Fibroblast of skin of right quadriceps (primary cell): ENCODE measurements at regions not wholly inside any gene's neighbourhood (a gene's known extent, or its start where the extent isn't known, plus 50 kb on each side); places are given as distances from the start of the nearest gene placed in this dataset.
A peak's percentile ranks its signal among the peaks of the same experiment; 100 is the strongest.

ENCODE experiments used
- DNase-seq: peaks from one replicate; pipeline ENCODE4 v3.0.0-alpha.2; 2013

DNA sequence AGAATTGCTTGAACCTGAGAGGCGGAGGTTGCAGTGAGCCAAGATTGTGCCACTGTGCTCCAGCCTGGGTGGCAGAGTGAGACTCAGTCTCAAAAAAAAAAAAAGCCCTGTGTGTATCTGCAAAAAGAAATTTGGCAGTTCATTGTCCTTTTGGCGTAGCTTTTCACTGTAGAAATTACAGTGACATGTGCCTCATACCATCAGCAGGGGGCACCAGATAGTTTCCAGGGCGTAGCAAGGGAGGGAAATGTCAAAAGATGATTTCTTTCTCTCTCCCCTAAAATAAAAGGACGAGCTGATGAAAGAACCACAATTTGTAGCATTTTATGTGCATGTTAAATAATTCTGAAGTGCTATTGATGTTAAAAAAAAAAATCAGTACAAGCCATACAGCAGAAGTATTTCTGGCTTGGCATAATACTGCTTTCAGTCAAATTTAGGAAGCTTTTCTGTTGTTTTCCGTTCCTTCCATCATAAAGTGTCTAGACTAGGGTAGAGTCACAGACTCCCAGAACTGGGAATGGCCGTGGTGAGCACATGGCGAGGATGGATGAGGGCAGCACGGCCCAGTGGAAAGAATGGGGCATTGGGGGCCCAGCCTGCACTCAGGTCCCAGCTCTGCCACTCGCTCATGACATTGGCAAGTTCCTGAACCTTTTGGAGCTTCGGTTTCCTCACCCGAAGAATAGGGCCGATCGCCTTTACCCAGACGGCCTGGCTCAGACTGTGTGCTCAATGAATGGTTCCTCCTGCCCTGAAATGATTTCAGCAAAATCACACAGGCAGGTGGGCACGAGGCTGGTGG, 59.8 kb upstream of the RPH3AL start:
- peak; percentile 66 for DNase-seq

DNA sequence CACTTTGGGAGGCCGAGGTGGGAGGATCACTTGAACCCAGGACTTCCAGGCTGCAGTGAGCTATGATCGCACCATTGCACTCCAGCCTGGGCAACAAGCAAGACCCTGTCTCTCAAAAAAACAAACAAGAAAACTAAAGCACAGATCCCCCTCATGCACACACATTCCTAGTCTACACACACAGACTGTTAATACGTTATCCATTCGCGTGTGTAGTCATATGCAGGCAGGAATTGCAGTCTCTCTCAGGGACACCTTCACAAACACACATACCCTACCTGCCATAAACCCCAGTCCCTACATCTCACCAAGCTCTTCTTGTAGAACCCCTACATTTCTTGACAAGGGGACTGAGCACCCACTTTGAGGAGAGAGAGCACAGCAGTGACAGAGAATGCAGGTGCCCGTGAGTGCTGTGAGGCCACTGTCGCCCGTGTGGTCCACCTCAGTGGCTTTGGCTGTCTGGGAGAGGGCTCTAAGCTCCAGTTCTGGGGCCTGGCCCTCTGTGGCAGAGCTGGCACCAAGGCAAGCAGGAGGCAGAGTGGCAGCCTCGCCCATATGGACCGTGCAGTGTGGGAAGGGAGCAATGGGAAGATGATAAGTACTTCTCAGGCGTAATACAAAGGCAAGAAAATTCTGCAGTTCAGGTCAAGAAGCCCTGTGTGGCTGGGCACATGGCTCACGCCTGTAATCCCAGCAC, 59.0 kb upstream of the RPH3AL start:
- no peak for DNase-seq

DNA sequence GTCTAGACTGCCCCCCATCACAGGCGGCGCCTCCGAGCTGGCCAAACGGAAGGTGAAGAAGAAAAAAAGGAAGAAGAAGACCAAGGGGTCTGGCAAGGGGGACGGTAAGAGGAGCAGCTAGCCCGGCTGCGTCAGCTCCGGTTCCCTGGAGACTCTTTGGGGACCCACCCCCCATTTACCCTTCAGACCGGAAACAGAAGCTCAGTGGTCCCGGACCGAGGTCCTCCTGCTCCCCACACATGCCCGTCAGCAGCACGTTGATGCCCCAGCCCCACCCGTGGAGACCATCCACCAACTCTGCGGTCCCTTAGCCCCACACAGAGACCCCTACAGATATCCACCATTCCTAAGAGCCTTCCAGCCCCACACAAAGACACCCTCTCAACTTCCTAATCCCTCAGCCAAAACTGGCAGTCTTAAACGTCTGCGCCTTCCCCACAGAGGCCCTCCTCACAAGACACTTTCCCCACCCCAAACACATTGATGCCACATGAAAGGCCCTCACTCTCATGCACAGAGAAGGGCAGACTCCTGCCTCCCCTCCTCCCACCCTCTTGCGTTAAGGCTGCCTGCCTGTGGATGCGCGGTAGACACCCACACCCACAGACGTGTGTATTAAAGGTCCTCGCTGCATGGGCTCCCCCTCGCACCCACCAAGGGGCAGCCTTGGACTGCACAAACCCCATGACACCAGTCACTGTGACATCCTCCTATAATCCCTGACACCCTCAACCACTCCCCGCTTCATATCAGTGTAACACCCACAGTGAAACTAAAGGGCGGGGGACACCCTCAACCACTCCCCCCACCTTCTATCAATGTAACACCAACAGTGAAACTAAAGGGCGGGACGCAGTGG, 58.2 kb upstream of the RPH3AL start:
- peak; percentile 40 for DNase-seq

DNA sequence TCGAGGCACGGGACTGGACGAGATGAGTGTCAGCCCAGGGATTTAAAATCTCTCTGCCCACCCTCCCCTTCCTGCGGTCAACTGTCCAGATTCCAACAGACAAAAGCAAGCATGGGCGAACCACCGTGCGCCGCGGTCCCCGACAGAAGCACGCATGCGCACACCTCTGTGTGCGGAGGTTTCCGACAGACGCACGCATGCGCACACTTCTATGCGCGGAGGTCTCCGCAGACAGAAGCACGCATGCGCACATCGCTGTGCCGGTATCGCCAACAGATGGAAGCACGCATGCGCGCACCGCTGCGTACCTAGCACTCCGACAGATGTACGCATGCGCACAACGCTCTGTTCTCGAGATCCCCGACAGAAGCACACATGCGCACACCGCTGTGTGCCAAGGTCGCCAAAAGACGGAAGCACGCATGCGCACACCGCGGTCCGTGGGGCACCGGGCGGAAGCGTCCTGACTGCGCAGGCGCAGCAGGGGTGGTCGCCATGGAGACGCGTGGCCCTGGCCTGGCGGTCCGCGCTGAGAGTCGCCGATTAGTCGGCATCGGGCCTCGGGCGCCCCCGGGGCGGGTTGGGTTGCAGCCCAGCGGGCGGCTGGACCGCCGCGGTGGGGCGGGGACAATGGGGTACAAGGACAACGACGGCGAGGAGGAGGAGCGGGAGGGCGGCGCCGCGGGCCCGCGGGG, 57.4 kb upstream of the RPH3AL start:
- peak; percentile 98 for DNase-seq

DNA sequence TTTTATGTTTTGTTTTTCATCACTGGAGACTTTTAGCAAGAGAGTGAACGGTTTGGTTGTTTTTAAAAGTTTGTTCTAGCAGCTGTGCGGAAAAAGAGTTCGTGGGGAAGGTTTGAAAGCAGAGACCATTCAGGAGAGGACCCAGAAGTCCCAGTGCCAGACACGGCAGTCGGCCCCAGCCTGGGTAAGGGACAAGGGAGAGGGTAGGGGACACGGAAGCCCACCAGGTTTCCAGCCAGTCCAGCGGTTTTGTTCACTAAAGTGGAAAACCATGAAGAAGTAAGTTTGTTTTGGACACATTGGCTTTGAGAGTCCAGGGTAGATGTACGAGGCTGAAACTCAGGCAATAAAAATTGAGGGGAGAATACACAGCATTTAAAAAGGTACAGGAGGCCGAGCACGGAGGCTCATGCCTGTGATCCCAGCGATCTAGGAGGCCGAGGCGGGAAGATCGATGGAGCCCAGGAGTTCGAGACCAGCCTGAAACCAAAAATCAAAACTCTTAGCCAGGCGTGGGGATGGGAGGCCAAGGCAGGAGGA, 56.8 kb upstream of the RPH3AL start:
- DNase-seq, result no peak

DNA sequence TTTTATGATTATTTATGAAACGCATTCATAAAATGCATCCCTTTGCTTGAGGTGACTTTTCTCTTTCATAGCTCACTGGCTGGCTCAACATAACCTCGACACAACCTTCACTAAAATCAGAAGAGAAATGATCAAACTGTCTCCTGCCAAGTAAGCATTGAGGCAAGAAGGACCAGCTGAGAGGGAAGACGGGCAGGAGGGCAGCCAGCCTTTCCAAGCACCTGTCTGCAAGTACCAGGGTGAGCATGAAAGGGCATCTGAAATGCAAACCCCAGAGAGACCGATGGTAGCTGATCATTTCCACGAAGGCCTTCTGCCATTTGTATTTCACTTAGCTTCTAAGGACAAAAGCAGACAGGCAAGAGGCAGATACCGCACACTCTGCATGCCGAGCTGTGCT, 52.1 kb upstream of the RPH3AL start:
- DNase-seq, result no peak
